ENCODE measurements at regions not wholly inside any gene's neighbourhood (a gene's known extent, or its start where the extent isn't known, plus 50 kb on each side); places are given as distances from the start of the nearest gene placed in this dataset.

DNA sequence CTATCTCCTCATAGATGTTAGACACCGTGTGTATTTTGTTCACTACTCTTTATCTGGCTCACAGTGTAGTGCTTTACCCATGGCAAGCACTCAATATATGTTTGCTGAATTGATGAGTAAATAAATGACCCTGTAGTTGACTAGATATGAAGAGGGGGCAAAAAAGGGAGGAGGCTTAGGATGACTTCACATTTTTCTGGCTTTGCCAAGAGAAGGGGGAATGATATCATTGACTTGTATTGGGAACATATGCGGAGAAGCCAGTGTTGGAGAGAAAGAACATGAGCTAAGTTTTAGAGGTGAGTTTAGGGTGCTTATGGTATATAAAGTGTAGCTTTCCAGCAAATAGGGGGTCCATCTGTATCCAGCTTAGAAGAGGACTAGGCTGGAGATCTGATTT, 145.5 kb downstream of the TENT5C start:
- no peak for TF ChIP-seq POLR2A (IDR thresholded peaks at IDR 0.05; ENCODE audit: low read depth)
- TF ChIP-seq, protein P1, sequence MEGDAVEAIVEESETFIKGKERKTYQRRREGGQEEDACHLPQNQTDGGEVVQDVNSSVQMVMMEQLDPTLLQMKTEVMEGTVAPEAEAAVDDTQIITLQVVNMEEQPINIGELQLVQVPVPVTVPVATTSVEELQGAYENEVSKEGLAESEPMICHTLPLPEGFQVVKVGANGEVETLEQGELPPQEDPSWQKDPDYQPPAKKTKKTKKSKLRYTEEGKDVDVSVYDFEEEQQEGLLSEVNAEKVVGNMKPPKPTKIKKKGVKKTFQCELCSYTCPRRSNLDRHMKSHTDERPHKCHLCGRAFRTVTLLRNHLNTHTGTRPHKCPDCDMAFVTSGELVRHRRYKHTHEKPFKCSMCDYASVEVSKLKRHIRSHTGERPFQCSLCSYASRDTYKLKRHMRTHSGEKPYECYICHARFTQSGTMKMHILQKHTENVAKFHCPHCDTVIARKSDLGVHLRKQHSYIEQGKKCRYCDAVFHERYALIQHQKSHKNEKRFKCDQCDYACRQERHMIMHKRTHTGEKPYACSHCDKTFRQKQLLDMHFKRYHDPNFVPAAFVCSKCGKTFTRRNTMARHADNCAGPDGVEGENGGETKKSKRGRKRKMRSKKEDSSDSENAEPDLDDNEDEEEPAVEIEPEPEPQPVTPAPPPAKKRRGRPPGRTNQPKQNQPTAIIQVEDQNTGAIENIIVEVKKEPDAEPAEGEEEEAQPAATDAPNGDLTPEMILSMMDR (IDR thresholded peaks at IDR 0.05) = no peak

All from esophagus muscularis mucosa (tissue), 3 donors.